IMR-90 (cell line): ENCODE measurements at regions not wholly inside any gene's neighbourhood (a gene's known extent, or its start where the extent isn't known, plus 50 kb on each side); places are given as distances from the start of the nearest gene placed in this dataset.

Experiments
- ATAC-seq: fragments of 200-7000 bp; cut with Tn5 transposase; 2 replicates; pipeline ENCODE4 v1.9.1; 2020; ENCODE audit warnings: low read depth, mild to moderate bottlenecking, moderate library complexity
- BruUV-seq: library from RNA; stranded (reverse); fragments of 400-500 nt; replicated peaks from 2 replicates; lab custom pipeline; 2021; lab: Mats Ljungman, UMichigan
- CTCF ChIA-PET: fragments of 300-600 bp; formaldehyde crosslinking; extraction: SDS; loops from one replicate; lab custom pipeline; 2021; ENCODE audit warnings: antibody characterized with exemption; lab: Yijun Ruan, JAX
- POLR2A ChIA-PET: fragments of 300-600 bp; sonication (Branson Sonifier 250); formaldehyde crosslinking; loops from one replicate; lab custom pipeline; 2022; ENCODE audit warnings: antibody characterized with exemption; ENCODE audit not compliant: unreplicated experiment; lab: Charles Lee
- DNase-seq: peaks from one replicate; pipeline ENCODE4 v3.0.0; 2013
- H2AFZ ChIP-seq: replicated peaks from 2 replicates; pipeline ENCODE3; 2013; ENCODE audit warnings: low read length, mild to moderate bottlenecking; ENCODE audit not compliant: poor library complexity
- H2AK5ac ChIP-seq: 2 replicates; pipeline ENCODE4 v1.6.1; 2013; ENCODE audit warnings: low read depth, low read length, inconsistent platforms
- H2AK9ac ChIP-seq: replicated peaks from 2 replicates; pipeline ENCODE3; 2013; ENCODE audit warnings: mild to moderate bottlenecking, low read depth, low read length, moderate library complexity; ENCODE audit not compliant: poor library complexity
- H2BK120ac ChIP-seq: 2 replicates; pipeline ENCODE4 v1.6.1; 2013; ENCODE audit warnings: low read depth, low read length, inconsistent platforms
- H2BK15ac ChIP-seq: 3 replicates; pipeline ENCODE4 v1.6.1; 2013; ENCODE audit warnings: low read depth, low read length, inconsistent platforms
- H2BK20ac ChIP-seq: 2 replicates; pipeline ENCODE4 v1.6.1; 2013; ENCODE audit warnings: low read depth, mild to moderate bottlenecking, inconsistent platforms, low read length, moderate library complexity
- H2BK5ac ChIP-seq: 2 replicates; pipeline ENCODE4 v1.6.1; 2013; ENCODE audit warnings: mild to moderate bottlenecking, low read depth, low read length, inconsistent platforms; ENCODE audit not compliant: poor library complexity, severe bottlenecking
- H3K14ac ChIP-seq: replicated peaks from 2 replicates; pipeline ENCODE4 v1.6.1; 2013; ENCODE audit warnings: low read depth, low read length, inconsistent platforms
- H3K18ac ChIP-seq: 2 replicates; pipeline ENCODE4 v1.6.1; 2013; ENCODE audit warnings: low read depth, low read length, control low read depth
- H3K23ac ChIP-seq: 2 replicates; pipeline ENCODE4 v1.6.1; 2013; ENCODE audit warnings: low read depth, low read length, inconsistent platforms
- H3K27ac ChIP-seq: 2 replicates; pipeline ENCODE4 v1.5.1; 2013; ENCODE audit warnings: mild to moderate bottlenecking, control low read depth, low read length; ENCODE audit not compliant: insufficient read depth
- H3K27me3 ChIP-seq: 2 replicates; pipeline ENCODE4 v1.6.1; 2013; ENCODE audit warnings: low read length; ENCODE audit not compliant: control insufficient read depth, insufficient read depth
- H3K36me3 ChIP-seq: 2 replicates; pipeline ENCODE4 v1.6.1; 2013; ENCODE audit warnings: low read length, mixed read lengths; ENCODE audit not compliant: control insufficient read depth, insufficient read depth
- H3K4ac ChIP-seq: 2 replicates; pipeline ENCODE4 v1.6.1; 2013; ENCODE audit warnings: low read depth, low read length, inconsistent platforms
- H3K4me1 ChIP-seq: 2 replicates; pipeline ENCODE4 v1.6.1; 2013; ENCODE audit warnings: low read length, mixed read lengths; ENCODE audit not compliant: control insufficient read depth, insufficient read depth
- H3K4me2 ChIP-seq: 2 replicates; pipeline ENCODE4 v1.6.1; 2013; ENCODE audit warnings: low read depth, mild to moderate bottlenecking, control low read depth, low read length, moderate library complexity
- H3K4me3 ChIP-seq: 2 replicates; pipeline ENCODE4 v1.5.1; 2013; ENCODE audit warnings: low read depth, mild to moderate bottlenecking, control low read depth, low read length, moderate library complexity; ENCODE audit not compliant: insufficient read depth
- H3K56ac ChIP-seq: 2 replicates; pipeline ENCODE4 v1.6.1; 2013; ENCODE audit warnings: low read length, inconsistent platforms; ENCODE audit not compliant: insufficient read depth; ENCODE audit errors: extremely low read depth
- H3K79me1 ChIP-seq, 2 experiments: 2 replicates each; pipeline ENCODE4 v1.6.1; 2013; ENCODE audit warnings: low read length in 2 of 2, inconsistent platforms in 1 of 2, low read depth in 1 of 2
- H3K9ac ChIP-seq: 2 replicates; pipeline ENCODE4 v1.6.1; 2013; ENCODE audit warnings: low read depth, low read length, control low read depth
- H3K9me1 ChIP-seq: 2 replicates; pipeline ENCODE4 v1.6.1; 2013; ENCODE audit warnings: low read length, inconsistent platforms; ENCODE audit not compliant: insufficient read depth
- H3K9me3 ChIP-seq: 2 replicates; pipeline ENCODE4 v1.6.1; 2013; ENCODE audit warnings: low read length; ENCODE audit not compliant: control insufficient read depth, insufficient read depth
- H4K20me1 ChIP-seq: 2 replicates; pipeline ENCODE4 v1.6.1; 2013; ENCODE audit warnings: low read length, inconsistent platforms; ENCODE audit not compliant: insufficient read depth
- H4K5ac ChIP-seq: 2 replicates; pipeline ENCODE4 v1.6.1; 2013; ENCODE audit warnings: mild to moderate bottlenecking, low read depth, low read length, control low read depth
- H4K8ac ChIP-seq, 2 experiments: 2 replicates each; pipeline ENCODE4 v1.6.1; 2013; ENCODE audit warnings: low read depth in 2 of 2, low read length in 2 of 2, control low read depth in 1 of 2, inconsistent platforms in 1 of 2
- H4K91ac ChIP-seq: 2 replicates; pipeline ENCODE4 v1.6.1; 2013; ENCODE audit warnings: low read depth, low read length, inconsistent platforms; ENCODE audit not compliant: insufficient read depth
- BHLHE40 ChIP-seq: fragments of 150-350 bp; IDR thresholded peaks from 2 replicates; pipeline ENCODE4 v1.6.1; 2016; ENCODE audit warnings: mild to moderate bottlenecking, low read depth, low read length
- CEBPB ChIP-seq: IDR thresholded peaks from 2 replicates; pipeline ENCODE4 v1.6.1; 2012; ENCODE audit warnings: low read depth, low read length, improper control_type of control experiment
- CHD1 ChIP-seq: IDR thresholded peaks from 2 replicates; pipeline ENCODE4 v1.6.1; 2012; ENCODE audit warnings: low read depth, low read length, improper control_type of control experiment
- CTCF ChIP-seq: conservative IDR thresholded peaks from 2 replicates; pipeline ENCODE4 v1.5.1; 2012; ENCODE audit warnings: mild to moderate bottlenecking, low read depth, low read length, improper control_type of control experiment
- ELK1 ChIP-seq: fragments of 150-350 bp; IDR thresholded peaks from 2 replicates; pipeline ENCODE4 v1.6.1; 2016; ENCODE audit warnings: low read depth, mild to moderate bottlenecking, low read length, moderate library complexity, borderline replicate concordance
- FOS ChIP-seq: fragments of 150-350 bp; IDR thresholded peaks from 2 replicates; pipeline ENCODE4 v1.6.1; 2016; ENCODE audit warnings: low read depth, low read length
- MAFK ChIP-seq: IDR thresholded peaks from 2 replicates; pipeline ENCODE4 v1.6.1; 2012; ENCODE audit warnings: low read depth, low read length, improper control_type of control experiment
- MAZ ChIP-seq: IDR thresholded peaks from 2 replicates; pipeline ENCODE4 v1.6.1; 2012; ENCODE audit warnings: low read depth, mild to moderate bottlenecking, low read length, improper control_type of control experiment, moderate library complexity, borderline replicate concordance
- MXI1 ChIP-seq: IDR thresholded peaks from 2 replicates; pipeline ENCODE4 v1.6.1; 2012; ENCODE audit warnings: low read depth, mild to moderate bottlenecking, low read length, moderate library complexity, borderline replicate concordance
- NFE2L2 ChIP-seq: fragments of 150-350 bp; IDR thresholded peaks from 2 replicates; pipeline ENCODE4 v1.6.1; 2016; ENCODE audit warnings: low read depth, mild to moderate bottlenecking, low read length
- POLR2A ChIP-seq: IDR thresholded peaks from 2 replicates; pipeline ENCODE4 v1.6.1; 2012; ENCODE audit warnings: mild to moderate bottlenecking, low read depth, low read length
- RAD21 ChIP-seq: IDR thresholded peaks from 2 replicates; pipeline ENCODE4 v1.6.1; 2012; ENCODE audit warnings: low read length, improper control_type of control experiment
- RCOR1 ChIP-seq: IDR thresholded peaks from 2 replicates; pipeline ENCODE4 v1.6.1; 2012; ENCODE audit warnings: mild to moderate bottlenecking, low read length, improper control_type of control experiment; ENCODE audit not compliant: insufficient replicate concordance
- RFX5 ChIP-seq: IDR thresholded peaks from 2 replicates; pipeline ENCODE4 v1.8.0; 2012; ENCODE audit warnings: low read depth, mild to moderate bottlenecking, low read length, moderate library complexity
- SMC3 ChIP-seq: fragments of 150-350 bp; IDR thresholded peaks from 2 replicates; pipeline ENCODE4 v1.6.1; 2016; ENCODE audit warnings: low read depth, mild to moderate bottlenecking, antibody characterized with exemption, low read length, moderate library complexity
- USF2 ChIP-seq: fragments of 150-350 bp; IDR thresholded peaks from 2 replicates; pipeline ENCODE4 v1.6.1; 2017; ENCODE audit warnings: mild to moderate bottlenecking, antibody characterized with exemption, low read length, low read depth
- WGBS, 2 experiments: methylation state at CpG; one replicate each; pipeline versions ENCODE4 v1.1.5 to v1.1.7; 2013; ENCODE audit warnings: missing lambda C conversion rate in 2 of 2; ENCODE audit not compliant: insufficient read length in 1 of 2; ENCODE audit errors: extremely low coverage in 2 of 2; 5-methylcytosine and 5-hydroxymethylcytosine counted together
- dilution Hi-C: fragments of 300-500 bp; cut with HindIII; formaldehyde crosslinking; loops from one replicate; pipeline ENCODE4 v1.14.3; 2018; ENCODE audit warnings: low sequenced_read_pairs; ENCODE audit not compliant: unreplicated experiment
- in situ Hi-C: fragments of 300-500 bp; cut with MboI; formaldehyde crosslinking; loops from 3 replicates; pipeline ENCODE4 v1.14.3; 2019; ENCODE audit warnings: low sequenced_read_pairs, inconsistent platforms, mixed read lengths
- intact Hi-C: fragments of 100-400 bp; cut with micrococcal nuclease; formaldehyde crosslinking; loops from 2 replicates; pipeline ENCODE4 v1.10.0; 2022

- Histone ChIP-seq H3K9me1 (no peaks in the 10 kb centered on the region), H2AK5ac (no peak overlapping the region), H3K23ac (no peak overlapping the region), H4K5ac (no peak overlapping the region), H3K4me1 (no peaks in the 10 kb centered on the region), H2BK120ac (no peak overlapping the region), H3K4me3 (no peak overlapping the region), H3K56ac (no peak overlapping the region), H3K4me2 (no peak overlapping the region), H2BK5ac (no peak overlapping the region), H2AK9ac (no peak overlapping the region), H2BK15ac (no peak overlapping the region), H3K9ac (no peak overlapping the region), H3K36me3 (no peaks in the 10 kb centered on the region), H3K14ac (no peak overlapping the region), H3K79me1 (no peaks in the 10 kb centered on the region), H3K9me3 (peaks cover 9% of the 10 kb centered on the region), H2AFZ (no peak overlapping the region), H4K8ac (no peak overlapping the region), H4K20me1 (no peaks in the 10 kb centered on the region), H2BK20ac (no peak overlapping the region), H3K27ac (no peak overlapping the region), H4K91ac (no peak overlapping the region), H3K4ac (no peak overlapping the region), H3K27me3 (no peaks in the 10 kb centered on the region), H3K18ac (no peak overlapping the region)
- WGBS, 2 experiments, result no CpG with 5 or more reads among the region's 1 CpG
- DNase-seq, result no peak
- no peak for ATAC-seq
- TF ChIP-seq ELK1, result no peak
- TF ChIP-seq RFX5, result no peak
- no peak for TF ChIP-seq BHLHE40
- TF ChIP-seq FOS, result no peak
- no peak for TF ChIP-seq POLR2A
- TF ChIP-seq MAZ, result no peak
- TF ChIP-seq RAD21, result no peak
- no peak for TF ChIP-seq CEBPB
- no peak for TF ChIP-seq MAFK
- no peak for TF ChIP-seq USF2
- no peak for TF ChIP-seq RCOR1
- TF ChIP-seq CTCF, result no peak
- no peak for TF ChIP-seq NFE2L2
- no peak for TF ChIP-seq SMC3
- TF ChIP-seq CHD1, result no peak
- no peak for TF ChIP-seq MXI1
- dilution Hi-C loops (no loop called here), in situ Hi-C loops (no loop called here), intact Hi-C loops (no loop called here)
- no TSS peak for BruUV-seq
- ChIA-PET POLR2A (no interaction called here), CTCF (no interaction called here)
Observed at GRCh38 chr4:31844350-31844749, 1124.2 kb downstream of the PCDH7 start.
